HG03103 (cell line): ENCODE measurements at regions not wholly inside any gene's neighbourhood (a gene's known extent, or its start where the extent isn't known, plus 50 kb on each side); places are given as distances from the start of the nearest gene placed in this dataset.

Experiments
- ATAC-seq: cut with Tn5 transposase; IDR thresholded peaks from one replicate; pipeline ENCODE4 v1.9.1; 2021; ENCODE audit warnings: low read depth; ENCODE audit not compliant: unreplicated experiment

- no peak for ATAC-seq
Observed at GRCh38 chr5:103646698-103647614, 84.4 kb upstream of the NUDT12 start.

GRCh38 chr5:103645816-103646215 is 83.2 kb upstream of the NUDT12 start:
- ATAC-seq = no peak

- no peak for ATAC-seq
Observed at GRCh38 chr5:103638979-103639378, 76.4 kb upstream of the NUDT12 start.

- ATAC-seq = no peak
Observed at GRCh38 chr5:103624675-103625074, 62.1 kb upstream of the NUDT12 start.

- no peak for ATAC-seq
Observed at GRCh38 chr5:103624035-103624480, 61.5 kb upstream of the NUDT12 start.

- ATAC-seq = no peak
Observed at GRCh38 chr5:103623425-103623824, 60.8 kb upstream of the NUDT12 start.

GRCh38 chr5:103621548-103621930 is 59.0 kb upstream of the NUDT12 start:
- ATAC-seq = no peak

GRCh38 chr5:103620851-103621547 is 58.4 kb upstream of the NUDT12 start:
- ATAC-seq = no peak

GRCh38 chr5:103617913-103618312 is 55.3 kb upstream of the NUDT12 start:
- no peak for ATAC-seq

- ATAC-seq = no peak
Observed at GRCh38 chr5:103617090-103617489, 54.5 kb upstream of the NUDT12 start.

- no peak for ATAC-seq
Observed at GRCh38 chr5:103612545-103612944, 50.0 kb upstream of the NUDT12 start.
